Ovary (tissue), 7 donors: ENCODE measurements at regions not wholly inside any gene's neighbourhood (a gene's known extent, or its start where the extent isn't known, plus 50 kb on each side); places are given as distances from the start of the nearest gene placed in this dataset.

Source experiments
- DNase-seq, 5 donors: peaks; one replicate each; pipeline ENCODE4 v3.0.0-alpha.2; 2019 to 2020
- H3K27ac ChIP-seq, 2 donors: fragments of 200-600 bp; one replicate each; pipeline versions ENCODE4 v1.5.1 to v1.8.0; 2019 to 2022
- H3K27me3 ChIP-seq: fragments of 200-600 bp; one replicate; pipeline ENCODE4 v1.8.0; 2022
- H3K36me3 ChIP-seq: fragments of 200-600 bp; sonication (generic); one replicate; pipeline ENCODE4 v1.5.1; 2019
- H3K4me1 ChIP-seq: one replicate; pipeline ENCODE4 v1.8.1; 2013; ENCODE audit warnings: mild to moderate bottlenecking, moderate library complexity; ENCODE audit not compliant: insufficient read depth
- H3K4me3 ChIP-seq: fragments of 200-600 bp; sonication (generic); one replicate; pipeline ENCODE4 v1.5.1; 2017
- H3K9me3 ChIP-seq, 2 donors: fragments of 200-600 bp in 1 of 2; sonication (generic) in 1 of 2; one replicate each; pipeline versions ENCODE4 v1.5.1 to v1.8.1; 2013 to 2019; ENCODE audit warnings: mild to moderate bottlenecking in 1 of 2, moderate library complexity in 1 of 2
- EP300 ChIP-seq: sonication (generic); formaldehyde crosslinking; IDR thresholded peaks from one replicate; pipeline ENCODE4 v1.6.1; 2017; ENCODE audit warnings: antibody characterized with exemption
- POLR2A ChIP-seq: fragments of 450-650 bp; IDR thresholded peaks from one replicate; pipeline ENCODE4 v1.6.1; 2017; ENCODE audit warnings: antibody characterized with exemption, mild to moderate bottlenecking, moderate library complexity
- WGBS, 3 donors: extraction: QIAGEN DNeasy Blood & Tissue Kit in 1 of 3; methylation state at CpG; one replicate each; pipeline versions ENCODE4 v1.1.5 to v1.1.7; 2013 to 2017; 5-methylcytosine and 5-hydroxymethylcytosine counted together
- intact Hi-C, 4 donors: fragments of 100-400 bp; cut with DNase I; formaldehyde crosslinking; loops; one replicate each; pipeline versions ENCODE4 v1.11.0 to v1.15.1; 2022 to 2023
- TF ChIP-seq, protein P1 (sequence below), 3 donors: fragments of 450-650 bp in 2 of 3; fragments of 200-600 bp in 1 of 3; IDR thresholded peaks; one replicate each; pipeline versions ENCODE4 v1.5.1 to v1.8.0; 2016 to 2022; ENCODE audit warnings: antibody characterized with exemption in 3 of 3, mild to moderate bottlenecking in 1 of 3
- donor health status: DM: no; HTN: no; CAD: no; lungs with moderate emphysema.
- donor health status: DM: no; HTN: no; CAD: no.
- donor health status: Bipolar disorder and iron deficiency.
- donor health status: DM: no; HTN: no; CAD: no.
- donor health status: DM: yes; HTN: yes; CAD: no.

DNA sequence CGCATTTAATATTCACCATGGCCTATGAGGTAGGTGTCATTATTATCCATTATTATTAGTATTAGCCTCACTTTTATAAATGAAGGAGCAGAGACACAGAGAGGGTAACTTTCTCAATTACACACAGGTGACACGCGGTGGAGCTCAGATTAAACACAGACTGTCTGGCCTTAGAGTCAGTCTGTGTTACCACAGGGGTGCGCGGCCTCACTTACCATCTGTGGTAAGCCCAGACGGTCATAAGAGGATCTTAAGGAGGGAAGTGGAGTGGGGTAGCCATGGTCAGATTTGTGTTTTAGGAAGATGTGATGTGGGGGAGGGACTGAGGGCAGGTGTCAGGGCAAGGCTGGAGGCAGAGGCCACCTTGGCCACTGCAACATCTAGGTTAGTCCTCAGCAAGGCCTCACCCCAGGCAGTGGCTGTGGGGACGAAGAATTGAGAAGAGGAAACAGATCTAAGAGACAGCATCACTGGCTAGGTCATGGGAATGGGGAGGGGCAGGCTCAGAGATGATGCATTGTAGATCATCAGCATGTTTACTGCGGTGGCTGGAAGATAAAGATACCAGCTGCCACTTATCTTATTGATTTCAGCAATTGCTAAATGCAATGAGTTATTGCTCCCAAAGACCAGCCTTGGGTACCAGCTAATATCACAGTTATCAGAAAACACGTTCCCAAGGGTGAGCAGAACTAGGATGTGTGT, 67.1 kb downstream of the SERPINA3 start:
- Histone ChIP-seq H3K27me3 (no peaks in the 10 kb centered on the region), H3K27ac (no peak overlapping the region), H3K4me1 (no peaks in the 10 kb centered on the region), H3K9me3 (no peaks in the 10 kb centered on the region), H3K4me3 (no peak overlapping the region), H3K36me3 (no peaks in the 10 kb centered on the region)
- TF ChIP-seq, protein P1, sequence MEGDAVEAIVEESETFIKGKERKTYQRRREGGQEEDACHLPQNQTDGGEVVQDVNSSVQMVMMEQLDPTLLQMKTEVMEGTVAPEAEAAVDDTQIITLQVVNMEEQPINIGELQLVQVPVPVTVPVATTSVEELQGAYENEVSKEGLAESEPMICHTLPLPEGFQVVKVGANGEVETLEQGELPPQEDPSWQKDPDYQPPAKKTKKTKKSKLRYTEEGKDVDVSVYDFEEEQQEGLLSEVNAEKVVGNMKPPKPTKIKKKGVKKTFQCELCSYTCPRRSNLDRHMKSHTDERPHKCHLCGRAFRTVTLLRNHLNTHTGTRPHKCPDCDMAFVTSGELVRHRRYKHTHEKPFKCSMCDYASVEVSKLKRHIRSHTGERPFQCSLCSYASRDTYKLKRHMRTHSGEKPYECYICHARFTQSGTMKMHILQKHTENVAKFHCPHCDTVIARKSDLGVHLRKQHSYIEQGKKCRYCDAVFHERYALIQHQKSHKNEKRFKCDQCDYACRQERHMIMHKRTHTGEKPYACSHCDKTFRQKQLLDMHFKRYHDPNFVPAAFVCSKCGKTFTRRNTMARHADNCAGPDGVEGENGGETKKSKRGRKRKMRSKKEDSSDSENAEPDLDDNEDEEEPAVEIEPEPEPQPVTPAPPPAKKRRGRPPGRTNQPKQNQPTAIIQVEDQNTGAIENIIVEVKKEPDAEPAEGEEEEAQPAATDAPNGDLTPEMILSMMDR (IDR thresholded peaks at IDR 0.05), result no peak
- TF ChIP-seq EP300 (no peak), POLR2A (no peak)
- DNase-seq, result no peak
- 58 to 89% (median 84%) methylated on average over 9 of the region's 9 CpGs for WGBS, 3 donors
- intact Hi-C loops, result no loop called here

DNA sequence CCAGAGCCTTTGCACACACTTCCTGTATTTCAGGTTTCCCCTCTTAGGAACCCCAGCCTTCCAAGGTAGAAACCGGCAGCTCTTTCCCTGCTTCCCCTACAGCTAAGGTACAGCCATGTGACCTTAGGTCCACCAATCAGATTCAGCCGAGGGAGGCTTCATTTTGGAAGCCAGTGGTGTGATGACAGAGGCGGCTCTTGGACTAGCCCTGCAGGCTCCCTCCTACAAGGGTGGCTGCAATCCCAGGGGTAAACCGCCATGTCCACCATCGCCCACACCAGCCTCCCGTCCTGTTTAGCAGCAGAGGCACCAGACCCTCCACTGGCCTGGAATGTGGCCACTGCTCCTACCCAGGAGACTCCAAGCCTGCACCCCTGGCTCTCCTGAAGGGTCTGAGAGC, 65.6 kb downstream of the SERPINA3 start:
- WGBS, 3 donors, result 74 to 90% (median 79%) methylated on average over 6 of the region's 6 CpGs
- no peaks in the 10 kb centered on the region for H3K27me3 ChIP-seq
- intact Hi-C loops, result no loop called here
- no peaks in the 10 kb centered on the region for H3K9me3 ChIP-seq
- DNase-seq, result no peak
- TF ChIP-seq POLR2A (no peak), EP300 (no peak)
- TF ChIP-seq, protein P1 (IDR thresholded peaks at IDR 0.05), result no peak
- H3K4me1 ChIP-seq, result no peaks in the 10 kb centered on the region
- H3K27ac ChIP-seq, result no peak overlapping the region
- H3K4me3 ChIP-seq, result no peak overlapping the region
- H3K36me3 ChIP-seq, result no peaks in the 10 kb centered on the region

DNA sequence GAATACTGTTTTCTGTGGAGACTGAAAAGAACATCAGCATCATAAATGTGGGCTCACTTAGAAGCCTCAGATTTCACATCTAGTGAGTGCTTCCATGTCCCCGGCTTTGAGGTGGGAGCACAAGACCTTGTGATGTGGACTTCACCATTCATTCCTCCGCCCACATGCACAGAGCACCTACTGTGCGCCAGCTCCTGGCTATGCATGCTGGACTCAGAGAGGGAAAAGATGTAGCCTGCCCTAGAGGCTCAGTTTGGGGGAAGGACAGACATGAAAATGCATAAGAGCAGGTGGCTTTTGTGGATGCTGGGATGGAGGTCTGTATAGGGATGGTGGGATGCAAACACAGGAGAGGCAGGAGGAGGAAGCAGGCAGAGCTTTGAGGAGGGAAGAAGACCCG, 65.0 kb downstream of the SERPINA3 start:
- 71 to 85% (median 84%) methylated on average over 4 of the region's 4 CpGs for WGBS, 3 donors
- Histone ChIP-seq H3K27ac (no peak overlapping the region), H3K9me3 (no peaks in the 10 kb centered on the region), H3K4me1 (no peaks in the 10 kb centered on the region), H3K36me3 (no peaks in the 10 kb centered on the region), H3K4me3 (no peak overlapping the region), H3K27me3 (no peaks in the 10 kb centered on the region)
- TF ChIP-seq EP300, result no peak
- TF ChIP-seq, protein P1 (IDR thresholded peaks at IDR 0.05), result no peak
- no peak for TF ChIP-seq POLR2A
- intact Hi-C loops, result no loop called here
- no peak for DNase-seq

DNA sequence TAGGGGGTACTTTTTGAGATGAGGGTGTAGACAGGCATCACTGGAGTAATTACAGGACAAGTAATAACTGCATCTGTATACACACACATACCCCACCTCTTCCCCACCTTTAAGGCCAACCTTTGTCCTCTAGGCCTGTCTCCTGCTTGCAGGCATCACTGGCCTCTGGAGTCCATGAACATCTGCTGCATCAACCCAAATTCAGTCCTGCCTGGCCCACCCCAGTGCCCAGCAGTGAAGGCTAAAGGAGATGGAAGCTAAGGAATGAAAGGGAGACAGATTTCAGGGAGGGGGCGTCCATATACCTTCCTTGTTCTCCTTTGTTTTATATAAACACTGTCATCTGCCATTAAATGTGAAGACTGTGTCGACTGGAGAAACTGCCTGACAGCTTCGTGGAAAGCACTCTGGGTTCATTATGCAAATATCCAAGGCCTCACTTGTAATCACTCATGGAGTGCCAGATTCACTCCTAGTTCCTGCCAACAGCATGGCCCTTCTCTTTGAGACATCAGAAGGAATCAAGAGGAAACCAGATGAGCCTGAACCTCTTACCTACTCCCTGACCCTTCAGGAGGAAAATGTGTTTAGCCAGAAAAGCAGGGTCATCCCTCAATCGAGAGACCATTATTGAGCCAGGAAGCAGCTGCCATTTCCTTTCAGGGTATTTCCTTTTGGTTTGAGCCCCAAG, 64.4 kb downstream of the SERPINA3 start:
- Histone ChIP-seq H3K4me1 (no peaks in the 10 kb centered on the region), H3K27me3 (no peaks in the 10 kb centered on the region), H3K4me3 (no peak overlapping the region), H3K27ac (no peak overlapping the region), H3K36me3 (no peaks in the 10 kb centered on the region), H3K9me3 (no peaks in the 10 kb centered on the region)
- intact Hi-C loops, result no loop called here
- no peak for DNase-seq
- WGBS, 3 donors, result 68 to 73% (median 69%) methylated on average over 4 of the region's 4 CpGs
- TF ChIP-seq, protein P1 (IDR thresholded peaks at IDR 0.05), result no peak
- TF ChIP-seq EP300 (no peak), POLR2A (no peak)
